ENCODE measurements at regions not wholly inside any gene's neighbourhood (a gene's known extent, or its start where the extent isn't known, plus 50 kb on each side); places are given as distances from the start of the nearest gene placed in this dataset.

- no peak for TF ChIP-seq CTCF (conservative IDR thresholded peaks at IDR 0.05 in 1 of 2, IDR thresholded peaks at IDR 0.05 in 1 of 2; ENCODE audit: extremely low read depth in 1 of 2, insufficient read depth in 1 of 2, low read depth in 1 of 2, low read length in 2 of 2)
- no peak for TF ChIP-seq EZH2 (IDR thresholded peaks at IDR 0.05; ENCODE audit: borderline replicate concordance, low read length)
Measured at GRCh38 chr4:123984886-123985285, 588.3 kb downstream of the SPRY1 start.
